Cardiac fibroblast (primary cell): ENCODE measurements at regions not wholly inside any gene's neighbourhood (a gene's known extent, or its start where the extent isn't known, plus 50 kb on each side); places are given as distances from the start of the nearest gene placed in this dataset.

Experiments used
- DNase-seq, 2 donors: peaks; one replicate each; pipeline versions ENCODE4 v3.0.0 to v3.0.0-alpha.2; 2010; ENCODE audit warnings: low read depth in 2 of 2
- H3K4me3 ChIP-seq, 2 donors: replicated peaks in 1 of 2; 1 replicate in 1 of 2; 2 replicates in 1 of 2; pipeline ENCODE4 v1.5.1; 2011; ENCODE audit warnings: low read depth in 2 of 2, low read length in 2 of 2, mild to moderate bottlenecking in 2 of 2, moderate library complexity in 1 of 2
- CTCF ChIP-seq: IDR thresholded peaks from one replicate; pipeline ENCODE4 v1.5.1; 2011; ENCODE audit warnings: low read depth, mild to moderate bottlenecking, low read length, inconsistent platforms

DNA sequence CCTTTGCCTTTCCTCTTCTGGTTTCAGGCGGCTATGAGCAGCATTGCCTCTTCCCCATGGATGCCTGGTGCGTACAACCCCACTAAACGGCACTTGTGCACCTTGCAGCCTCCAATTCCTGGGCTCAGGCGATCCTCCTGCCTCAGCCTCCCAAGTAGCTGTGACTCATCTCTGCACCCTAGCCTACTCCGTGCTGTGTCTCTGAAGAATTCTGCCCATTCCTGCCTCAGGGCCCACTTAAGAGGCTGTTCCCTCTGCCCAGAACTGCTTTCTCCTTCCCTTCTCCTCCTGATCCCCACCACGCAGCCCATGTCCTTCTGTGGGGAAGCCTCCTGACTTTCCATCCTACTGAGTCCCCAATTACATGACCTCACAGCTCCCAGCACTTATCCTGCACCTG lies 142.2 kb upstream of the ZNF507 start:
- DNase-seq, result no peak
- TF ChIP-seq CTCF, result no peak
- no peak overlapping the region for H3K4me3 ChIP-seq

DNA sequence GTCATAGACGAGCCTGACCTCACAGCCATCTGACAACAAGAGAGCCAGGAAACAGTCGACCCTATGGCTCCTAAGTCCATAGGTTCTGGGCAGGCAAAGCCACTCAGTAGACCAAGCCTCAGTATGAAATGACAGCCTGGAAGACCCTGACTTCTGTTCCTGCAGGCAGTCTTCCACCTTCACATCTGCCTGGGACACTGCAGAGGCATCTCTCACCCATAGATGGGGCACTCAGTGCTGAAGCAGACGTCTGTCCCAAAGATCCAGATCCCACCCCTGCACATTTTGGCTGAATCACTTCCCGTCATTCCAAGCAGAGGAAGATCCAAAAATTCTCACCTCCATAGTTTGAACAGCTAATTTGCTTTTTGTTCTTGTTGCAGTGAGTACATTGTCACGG lies 139.3 kb upstream of the ZNF507 start:
- no peak for DNase-seq
- TF ChIP-seq CTCF, result no peak
- no peak overlapping the region for H3K4me3 ChIP-seq

DNA sequence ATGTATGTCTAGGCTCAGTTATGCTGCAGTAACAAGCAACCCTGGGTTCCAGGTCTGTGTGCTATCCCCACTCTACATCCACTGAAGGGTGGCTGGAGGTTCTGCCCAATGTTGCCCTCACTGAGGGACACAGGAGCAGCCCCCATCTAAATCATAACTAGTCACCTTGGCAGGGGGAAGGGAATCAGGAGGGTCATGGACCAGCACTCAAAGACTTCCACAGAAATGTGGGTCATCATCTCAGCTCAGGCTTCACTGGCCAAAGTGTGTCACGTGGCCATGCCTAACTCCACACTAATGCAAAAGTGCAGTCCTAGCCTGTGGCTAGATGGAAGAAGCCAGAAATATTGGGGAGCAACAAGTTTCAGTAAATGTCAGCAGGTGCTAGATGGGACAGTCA lies 137.3 kb upstream of the ZNF507 start:
- no peak for TF ChIP-seq CTCF
- no peak overlapping the region for H3K4me3 ChIP-seq
- no peak for DNase-seq

DNA sequence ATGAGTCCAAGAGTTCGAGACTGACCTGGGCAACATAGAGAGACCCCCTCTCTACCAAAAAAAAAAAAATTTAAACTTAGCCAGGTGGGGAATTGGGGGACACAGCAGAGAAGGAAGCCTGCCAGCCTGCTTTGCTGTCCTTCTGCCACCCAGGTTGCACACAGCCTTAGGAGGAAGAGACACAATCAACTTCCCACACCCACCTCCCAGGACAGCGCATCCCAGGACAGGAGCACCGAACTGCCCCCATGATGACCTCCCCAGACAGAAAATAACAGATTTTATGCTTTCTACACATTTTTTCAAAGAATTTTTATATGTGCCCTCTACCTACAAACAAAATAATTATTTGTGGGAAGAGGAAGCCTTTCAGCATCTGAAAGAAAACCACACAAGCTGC lies 126.0 kb upstream of the ZNF507 start:
- no peak overlapping the region for H3K4me3 ChIP-seq
- TF ChIP-seq CTCF, result no peak
- DNase-seq, result no peak

DNA sequence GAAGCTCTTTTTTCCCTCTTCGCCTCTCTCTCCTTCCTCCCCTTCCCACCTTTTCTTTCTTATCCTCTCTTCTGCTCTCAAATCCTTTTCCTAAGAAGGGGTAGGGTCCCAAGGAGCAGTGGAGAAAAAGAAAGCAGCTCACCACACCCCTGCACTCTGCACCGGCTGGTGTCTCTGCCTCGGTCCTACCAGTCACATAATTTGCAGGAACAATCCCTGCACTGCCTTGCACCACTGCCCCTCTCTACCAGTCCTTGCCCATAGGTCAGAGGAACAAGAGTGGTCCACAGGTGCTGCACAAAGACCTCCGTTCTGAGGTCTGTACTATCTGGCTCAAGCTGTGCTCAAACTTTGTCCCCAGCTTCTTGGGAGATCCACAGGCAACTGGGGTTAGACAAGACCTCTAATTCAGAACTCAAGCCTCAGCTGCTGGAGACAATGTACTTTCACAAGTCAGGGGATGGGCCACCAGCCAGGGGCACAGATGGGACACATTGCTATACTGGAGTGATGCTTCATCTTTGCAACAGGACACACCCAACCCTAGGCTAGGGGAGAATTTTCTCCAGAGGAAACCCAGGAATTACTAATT lies 125.4 kb upstream of the ZNF507 start:
- no peak overlapping the region for H3K4me3 ChIP-seq
- TF ChIP-seq CTCF, result no peak
- DNase-seq, result no peak

DNA sequence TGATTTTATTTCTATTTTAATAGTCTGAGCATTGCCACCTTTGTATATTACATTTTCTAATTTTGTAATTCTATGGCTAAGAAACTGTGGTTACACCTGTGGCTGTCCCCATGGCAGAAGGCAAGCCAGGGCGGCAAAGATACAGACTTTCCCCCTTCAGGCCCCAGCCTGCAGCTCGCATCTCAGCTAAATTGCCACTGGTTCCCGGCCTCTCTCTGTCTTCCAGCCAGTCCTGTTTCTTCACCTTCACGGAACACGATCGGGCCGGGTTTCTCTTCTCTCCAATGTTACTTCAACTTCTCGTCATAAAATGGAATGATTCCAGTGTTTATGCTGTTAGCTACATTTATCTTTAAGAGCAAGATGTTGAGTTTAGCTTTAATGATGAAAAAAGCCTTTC lies 124.5 kb upstream of the ZNF507 start:
- no peak for DNase-seq
- no peak for TF ChIP-seq CTCF
- no peak overlapping the region for H3K4me3 ChIP-seq

DNA sequence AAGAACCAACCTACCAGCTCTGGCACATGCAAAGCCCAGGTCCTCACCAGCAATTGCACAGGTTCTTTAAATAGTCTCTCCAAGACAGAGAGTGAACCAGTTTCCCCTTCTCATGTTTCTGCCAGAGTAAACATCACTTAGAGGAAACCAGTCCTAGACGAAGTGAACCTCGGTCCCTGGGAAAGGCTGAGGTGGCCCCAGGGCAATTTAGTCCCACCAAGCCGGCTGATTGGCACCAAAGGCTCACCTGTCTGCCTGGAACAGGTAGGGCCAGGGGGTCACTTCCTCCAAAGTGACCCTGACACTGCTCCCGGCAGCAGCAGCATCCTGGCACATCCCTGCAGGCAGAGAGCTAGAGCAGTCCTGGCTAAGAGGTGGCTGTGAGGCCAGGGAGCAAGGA lies 122.9 kb upstream of the ZNF507 start:
- DNase-seq, result no peak
- TF ChIP-seq CTCF, result no peak
- no peak overlapping the region for H3K4me3 ChIP-seq
